ENCODE measurements at regions not wholly inside any gene's neighbourhood (a gene's known extent, or its start where the extent isn't known, plus 50 kb on each side); places are given as distances from the start of the nearest gene placed in this dataset.

GRCh38 chr1:213568929-213569815 lies 418.6 kb upstream of the PROX1 start:
- no peak for TF ChIP-seq CTCF (IDR thresholded peaks at IDR 0.05)
- no peak overlapping the region for H3K27ac ChIP-seq
- H3K4me3 ChIP-seq = no peak overlapping the region
- no peaks in the 10 kb centered on the region for H3K9me3 ChIP-seq
- no peaks in the 10 kb centered on the region for H3K27me3 ChIP-seq (replicated peaks; ENCODE audit: insufficient read depth)
- no peaks in the 10 kb centered on the region for H3K36me3 ChIP-seq
- DNase-seq (ENCODE audit: low spot score) (no peak), ATAC-seq (ENCODE audit: insufficient number of reproducible peaks, low FRiP score, low read depth) (no peak)
- H3K4me1 ChIP-seq (ENCODE audit: control insufficient read depth in 1 of 2, low read depth in 2 of 2) = no peaks in the 10 kb centered on the region

- H3K4me1 ChIP-seq (ENCODE audit: control insufficient read depth in 1 of 2, low read depth in 2 of 2) = no peaks in the 10 kb centered on the region
- TF ChIP-seq CTCF (IDR thresholded peaks at IDR 0.05) = no peak
- H3K36me3 ChIP-seq = no peaks in the 10 kb centered on the region
- DNase-seq (ENCODE audit: low spot score) = no peak
- H3K9me3 ChIP-seq = no peaks in the 10 kb centered on the region
- no peak overlapping the region for H3K4me3 ChIP-seq
- no peak overlapping the region for H3K27ac ChIP-seq
- ATAC-seq (ENCODE audit: insufficient number of reproducible peaks, low FRiP score, low read depth) = no peak
- no peaks in the 10 kb centered on the region for H3K27me3 ChIP-seq (replicated peaks; ENCODE audit: insufficient read depth)
Measured at GRCh38 chr1:213569816-213570150, 418.0 kb upstream of the PROX1 start.

GRCh38 chr1:213570487-213570886 lies 417.3 kb upstream of the PROX1 start:
- Histone ChIP-seq H3K9me3 (no peaks in the 10 kb centered on the region), H3K27me3 (replicated peaks; ENCODE audit: insufficient read depth) (no peaks in the 10 kb centered on the region), H3K36me3 (no peaks in the 10 kb centered on the region), H3K4me1 (ENCODE audit: control insufficient read depth in 1 of 2, low read depth in 2 of 2) (no peaks in the 10 kb centered on the region), H3K27ac (no peak overlapping the region), H3K4me3 (no peak overlapping the region)
- DNase-seq (ENCODE audit: low spot score) (no peak), ATAC-seq (ENCODE audit: insufficient number of reproducible peaks, low FRiP score, low read depth) (no peak)
- TF ChIP-seq CTCF (IDR thresholded peaks at IDR 0.05) = no peak

- DNase-seq (ENCODE audit: low spot score) (no peak), ATAC-seq (ENCODE audit: insufficient number of reproducible peaks, low FRiP score, low read depth) (no peak)
- Histone ChIP-seq H3K27me3 (replicated peaks; ENCODE audit: insufficient read depth) (no peaks in the 10 kb centered on the region), H3K27ac (no peak overlapping the region), H3K4me3 (no peak overlapping the region), H3K36me3 (no peaks in the 10 kb centered on the region), H3K9me3 (no peaks in the 10 kb centered on the region), H3K4me1 (ENCODE audit: control insufficient read depth in 1 of 2, low read depth in 2 of 2) (no peaks in the 10 kb centered on the region)
- TF ChIP-seq CTCF (IDR thresholded peaks at IDR 0.05) = no peak
Measured at GRCh38 chr1:213571419-213571818, 416.4 kb upstream of the PROX1 start.

GRCh38 chr1:213571843-213572242 lies 415.9 kb upstream of the PROX1 start:
- no peak overlapping the region for H3K27ac ChIP-seq
- H3K4me3 ChIP-seq = no peak overlapping the region
- DNase-seq (ENCODE audit: low spot score) (no peak), ATAC-seq (ENCODE audit: insufficient number of reproducible peaks, low FRiP score, low read depth) (no peak)
- H3K27me3 ChIP-seq (replicated peaks; ENCODE audit: insufficient read depth) = no peaks in the 10 kb centered on the region
- H3K9me3 ChIP-seq = no peaks in the 10 kb centered on the region
- H3K4me1 ChIP-seq (ENCODE audit: control insufficient read depth in 1 of 2, low read depth in 2 of 2) = no peaks in the 10 kb centered on the region
- H3K36me3 ChIP-seq = no peaks in the 10 kb centered on the region
- no peak for TF ChIP-seq CTCF (IDR thresholded peaks at IDR 0.05)

Measured in thoracic aorta (tissue), 2 donors.